IMR-90 (cell line): ENCODE measurements at regions not wholly inside any gene's neighbourhood (a gene's known extent, or its start where the extent isn't known, plus 50 kb on each side); places are given as distances from the start of the nearest gene placed in this dataset.
A peak's percentile ranks its signal among the peaks of the same experiment; 100 is the strongest.

Experiments
- ATAC-seq: fragments of 200-7000 bp; cut with Tn5 transposase; 2 replicates; pipeline ENCODE4 v1.9.1; 2020; ENCODE audit warnings: low read depth, mild to moderate bottlenecking, moderate library complexity
- BruUV-seq: library from RNA; stranded (reverse); fragments of 400-500 nt; replicated peaks from 2 replicates; lab custom pipeline; 2021; lab: Mats Ljungman, UMichigan
- CTCF ChIA-PET: fragments of 300-600 bp; formaldehyde crosslinking; extraction: SDS; loops from one replicate; lab custom pipeline; 2021; ENCODE audit warnings: antibody characterized with exemption; lab: Yijun Ruan, JAX
- POLR2A ChIA-PET: fragments of 300-600 bp; sonication (Branson Sonifier 250); formaldehyde crosslinking; loops from one replicate; lab custom pipeline; 2022; ENCODE audit warnings: antibody characterized with exemption; ENCODE audit not compliant: unreplicated experiment; lab: Charles Lee
- DNase-seq: peaks from one replicate; pipeline ENCODE4 v3.0.0; 2013
- H2AFZ ChIP-seq: replicated peaks from 2 replicates; pipeline ENCODE3; 2013; ENCODE audit warnings: low read length, mild to moderate bottlenecking; ENCODE audit not compliant: poor library complexity
- H2AK5ac ChIP-seq: 2 replicates; pipeline ENCODE4 v1.6.1; 2013; ENCODE audit warnings: low read depth, low read length, inconsistent platforms
- H2AK9ac ChIP-seq: replicated peaks from 2 replicates; pipeline ENCODE3; 2013; ENCODE audit warnings: mild to moderate bottlenecking, low read depth, low read length, moderate library complexity; ENCODE audit not compliant: poor library complexity
- H2BK120ac ChIP-seq: 2 replicates; pipeline ENCODE4 v1.6.1; 2013; ENCODE audit warnings: low read depth, low read length, inconsistent platforms
- H2BK15ac ChIP-seq: 3 replicates; pipeline ENCODE4 v1.6.1; 2013; ENCODE audit warnings: low read depth, low read length, inconsistent platforms
- H2BK20ac ChIP-seq: 2 replicates; pipeline ENCODE4 v1.6.1; 2013; ENCODE audit warnings: low read depth, mild to moderate bottlenecking, inconsistent platforms, low read length, moderate library complexity
- H2BK5ac ChIP-seq: 2 replicates; pipeline ENCODE4 v1.6.1; 2013; ENCODE audit warnings: mild to moderate bottlenecking, low read depth, low read length, inconsistent platforms; ENCODE audit not compliant: poor library complexity, severe bottlenecking
- H3K14ac ChIP-seq: replicated peaks from 2 replicates; pipeline ENCODE4 v1.6.1; 2013; ENCODE audit warnings: low read depth, low read length, inconsistent platforms
- H3K18ac ChIP-seq: 2 replicates; pipeline ENCODE4 v1.6.1; 2013; ENCODE audit warnings: low read depth, low read length, control low read depth
- H3K23ac ChIP-seq: 2 replicates; pipeline ENCODE4 v1.6.1; 2013; ENCODE audit warnings: low read depth, low read length, inconsistent platforms
- H3K27ac ChIP-seq: 2 replicates; pipeline ENCODE4 v1.5.1; 2013; ENCODE audit warnings: mild to moderate bottlenecking, control low read depth, low read length; ENCODE audit not compliant: insufficient read depth
- H3K27me3 ChIP-seq: 2 replicates; pipeline ENCODE4 v1.6.1; 2013; ENCODE audit warnings: low read length; ENCODE audit not compliant: control insufficient read depth, insufficient read depth
- H3K36me3 ChIP-seq: 2 replicates; pipeline ENCODE4 v1.6.1; 2013; ENCODE audit warnings: low read length, mixed read lengths; ENCODE audit not compliant: control insufficient read depth, insufficient read depth
- H3K4ac ChIP-seq: 2 replicates; pipeline ENCODE4 v1.6.1; 2013; ENCODE audit warnings: low read depth, low read length, inconsistent platforms
- H3K4me1 ChIP-seq: 2 replicates; pipeline ENCODE4 v1.6.1; 2013; ENCODE audit warnings: low read length, mixed read lengths; ENCODE audit not compliant: control insufficient read depth, insufficient read depth
- H3K4me2 ChIP-seq: 2 replicates; pipeline ENCODE4 v1.6.1; 2013; ENCODE audit warnings: low read depth, mild to moderate bottlenecking, control low read depth, low read length, moderate library complexity
- H3K4me3 ChIP-seq: 2 replicates; pipeline ENCODE4 v1.5.1; 2013; ENCODE audit warnings: low read depth, mild to moderate bottlenecking, control low read depth, low read length, moderate library complexity; ENCODE audit not compliant: insufficient read depth
- H3K56ac ChIP-seq: 2 replicates; pipeline ENCODE4 v1.6.1; 2013; ENCODE audit warnings: low read length, inconsistent platforms; ENCODE audit not compliant: insufficient read depth; ENCODE audit errors: extremely low read depth
- H3K79me1 ChIP-seq, 2 experiments: 2 replicates each; pipeline ENCODE4 v1.6.1; 2013; ENCODE audit warnings: low read length in 2 of 2, inconsistent platforms in 1 of 2, low read depth in 1 of 2
- H3K9ac ChIP-seq: 2 replicates; pipeline ENCODE4 v1.6.1; 2013; ENCODE audit warnings: low read depth, low read length, control low read depth
- H3K9me1 ChIP-seq: 2 replicates; pipeline ENCODE4 v1.6.1; 2013; ENCODE audit warnings: low read length, inconsistent platforms; ENCODE audit not compliant: insufficient read depth
- H3K9me3 ChIP-seq: 2 replicates; pipeline ENCODE4 v1.6.1; 2013; ENCODE audit warnings: low read length; ENCODE audit not compliant: control insufficient read depth, insufficient read depth
- H4K20me1 ChIP-seq: 2 replicates; pipeline ENCODE4 v1.6.1; 2013; ENCODE audit warnings: low read length, inconsistent platforms; ENCODE audit not compliant: insufficient read depth
- H4K5ac ChIP-seq: 2 replicates; pipeline ENCODE4 v1.6.1; 2013; ENCODE audit warnings: mild to moderate bottlenecking, low read depth, low read length, control low read depth
- H4K8ac ChIP-seq, 2 experiments: 2 replicates each; pipeline ENCODE4 v1.6.1; 2013; ENCODE audit warnings: low read depth in 2 of 2, low read length in 2 of 2, control low read depth in 1 of 2, inconsistent platforms in 1 of 2
- H4K91ac ChIP-seq: 2 replicates; pipeline ENCODE4 v1.6.1; 2013; ENCODE audit warnings: low read depth, low read length, inconsistent platforms; ENCODE audit not compliant: insufficient read depth
- BHLHE40 ChIP-seq: fragments of 150-350 bp; IDR thresholded peaks from 2 replicates; pipeline ENCODE4 v1.6.1; 2016; ENCODE audit warnings: mild to moderate bottlenecking, low read depth, low read length
- CEBPB ChIP-seq: IDR thresholded peaks from 2 replicates; pipeline ENCODE4 v1.6.1; 2012; ENCODE audit warnings: low read depth, low read length, improper control_type of control experiment
- CHD1 ChIP-seq: IDR thresholded peaks from 2 replicates; pipeline ENCODE4 v1.6.1; 2012; ENCODE audit warnings: low read depth, low read length, improper control_type of control experiment
- FOS ChIP-seq: fragments of 150-350 bp; IDR thresholded peaks from 2 replicates; pipeline ENCODE4 v1.6.1; 2016; ENCODE audit warnings: low read depth, low read length
- MAZ ChIP-seq: IDR thresholded peaks from 2 replicates; pipeline ENCODE4 v1.6.1; 2012; ENCODE audit warnings: low read depth, mild to moderate bottlenecking, low read length, improper control_type of control experiment, moderate library complexity, borderline replicate concordance
- MXI1 ChIP-seq: IDR thresholded peaks from 2 replicates; pipeline ENCODE4 v1.6.1; 2012; ENCODE audit warnings: low read depth, mild to moderate bottlenecking, low read length, moderate library complexity, borderline replicate concordance
- NFE2L2 ChIP-seq: fragments of 150-350 bp; IDR thresholded peaks from 2 replicates; pipeline ENCODE4 v1.6.1; 2016; ENCODE audit warnings: low read depth, mild to moderate bottlenecking, low read length
- POLR2A ChIP-seq: IDR thresholded peaks from 2 replicates; pipeline ENCODE4 v1.6.1; 2012; ENCODE audit warnings: mild to moderate bottlenecking, low read depth, low read length
- RAD21 ChIP-seq: IDR thresholded peaks from 2 replicates; pipeline ENCODE4 v1.6.1; 2012; ENCODE audit warnings: low read length, improper control_type of control experiment
- RCOR1 ChIP-seq: IDR thresholded peaks from 2 replicates; pipeline ENCODE4 v1.6.1; 2012; ENCODE audit warnings: mild to moderate bottlenecking, low read length, improper control_type of control experiment; ENCODE audit not compliant: insufficient replicate concordance
- RFX5 ChIP-seq: IDR thresholded peaks from 2 replicates; pipeline ENCODE4 v1.8.0; 2012; ENCODE audit warnings: low read depth, mild to moderate bottlenecking, low read length, moderate library complexity
- SMC3 ChIP-seq: fragments of 150-350 bp; IDR thresholded peaks from 2 replicates; pipeline ENCODE4 v1.6.1; 2016; ENCODE audit warnings: low read depth, mild to moderate bottlenecking, antibody characterized with exemption, low read length, moderate library complexity
- WGBS, 2 experiments: methylation state at CpG; one replicate each; pipeline versions ENCODE4 v1.1.5 to v1.1.7; 2013; ENCODE audit warnings: missing lambda C conversion rate in 2 of 2; ENCODE audit not compliant: insufficient read length in 1 of 2; ENCODE audit errors: extremely low coverage in 2 of 2; 5-methylcytosine and 5-hydroxymethylcytosine counted together
- dilution Hi-C: fragments of 300-500 bp; cut with HindIII; formaldehyde crosslinking; loops from one replicate; pipeline ENCODE4 v1.14.3; 2018; ENCODE audit warnings: low sequenced_read_pairs; ENCODE audit not compliant: unreplicated experiment
- in situ Hi-C: fragments of 300-500 bp; cut with MboI; formaldehyde crosslinking; loops from 3 replicates; pipeline ENCODE4 v1.14.3; 2019; ENCODE audit warnings: low sequenced_read_pairs, inconsistent platforms, mixed read lengths
- intact Hi-C: fragments of 100-400 bp; cut with micrococcal nuclease; formaldehyde crosslinking; loops from 2 replicates; pipeline ENCODE4 v1.10.0; 2022
- TF ChIP-seq, protein P1 (sequence below): fragments of 150-350 bp; IDR thresholded peaks from 2 replicates; pipeline ENCODE4 v1.6.1; 2017; ENCODE audit warnings: mild to moderate bottlenecking, antibody characterized with exemption, low read length, low read depth
- TF ChIP-seq, protein P2 (sequence below): conservative IDR thresholded peaks from 2 replicates; pipeline ENCODE4 v1.5.1; 2012; ENCODE audit warnings: mild to moderate bottlenecking, low read depth, low read length, improper control_type of control experiment
- TF ChIP-seq, protein P3 (sequence below): fragments of 150-350 bp; IDR thresholded peaks from 2 replicates; pipeline ENCODE4 v1.6.1; 2016; ENCODE audit warnings: low read depth, mild to moderate bottlenecking, low read length, moderate library complexity, borderline replicate concordance

DNA sequence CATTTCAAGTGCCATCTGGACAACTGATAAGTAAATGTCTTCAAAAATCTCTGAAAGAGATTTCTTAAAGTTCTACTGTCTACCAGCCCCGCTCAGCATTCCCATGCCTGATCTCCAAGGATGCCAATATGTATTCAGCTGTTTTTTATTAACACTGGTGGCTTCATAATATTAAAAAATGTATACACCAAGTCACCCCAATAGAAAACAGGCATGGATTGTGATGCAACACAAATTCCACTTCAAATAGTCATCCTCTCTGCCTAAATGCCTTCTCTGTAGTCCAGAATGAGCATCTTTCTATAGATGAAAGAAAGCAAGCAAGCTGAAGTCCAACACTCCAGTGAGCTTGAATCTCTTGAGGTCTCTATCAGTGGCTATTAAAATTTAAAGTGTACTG, 152.2 kb upstream of the PPARGC1A start:
- in situ Hi-C loops: no loop called here
- no TSS peak for BruUV-seq
- H3K27ac ChIP-seq: peak overlapping the region; percentile 77; the same call in 1 of the 2 replicates
- peak overlapping the region in 1 of 2 experiments; percentile 80; a peak in 2 of 4 replicates for H4K8ac ChIP-seq
- peak overlapping the region; percentile 94 for H3K18ac ChIP-seq
- H3K9me3 ChIP-seq: no peaks in the 10 kb centered on the region
- peaks cover 8% of the 10 kb centered on the region for H3K4me1 ChIP-seq
- no peaks in the 10 kb centered on the region for H3K79me1 ChIP-seq
- no peak overlapping the region for H2AFZ ChIP-seq
- H2BK5ac ChIP-seq: peak overlapping the region; percentile 94
- TF ChIP-seq, protein P1, sequence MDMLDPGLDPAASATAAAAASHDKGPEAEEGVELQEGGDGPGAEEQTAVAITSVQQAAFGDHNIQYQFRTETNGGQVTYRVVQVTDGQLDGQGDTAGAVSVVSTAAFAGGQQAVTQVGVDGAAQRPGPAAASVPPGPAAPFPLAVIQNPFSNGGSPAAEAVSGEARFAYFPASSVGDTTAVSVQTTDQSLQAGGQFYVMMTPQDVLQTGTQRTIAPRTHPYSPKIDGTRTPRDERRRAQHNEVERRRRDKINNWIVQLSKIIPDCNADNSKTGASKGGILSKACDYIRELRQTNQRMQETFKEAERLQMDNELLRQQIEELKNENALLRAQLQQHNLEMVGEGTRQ: no peak
- TF ChIP-seq, protein P2, sequence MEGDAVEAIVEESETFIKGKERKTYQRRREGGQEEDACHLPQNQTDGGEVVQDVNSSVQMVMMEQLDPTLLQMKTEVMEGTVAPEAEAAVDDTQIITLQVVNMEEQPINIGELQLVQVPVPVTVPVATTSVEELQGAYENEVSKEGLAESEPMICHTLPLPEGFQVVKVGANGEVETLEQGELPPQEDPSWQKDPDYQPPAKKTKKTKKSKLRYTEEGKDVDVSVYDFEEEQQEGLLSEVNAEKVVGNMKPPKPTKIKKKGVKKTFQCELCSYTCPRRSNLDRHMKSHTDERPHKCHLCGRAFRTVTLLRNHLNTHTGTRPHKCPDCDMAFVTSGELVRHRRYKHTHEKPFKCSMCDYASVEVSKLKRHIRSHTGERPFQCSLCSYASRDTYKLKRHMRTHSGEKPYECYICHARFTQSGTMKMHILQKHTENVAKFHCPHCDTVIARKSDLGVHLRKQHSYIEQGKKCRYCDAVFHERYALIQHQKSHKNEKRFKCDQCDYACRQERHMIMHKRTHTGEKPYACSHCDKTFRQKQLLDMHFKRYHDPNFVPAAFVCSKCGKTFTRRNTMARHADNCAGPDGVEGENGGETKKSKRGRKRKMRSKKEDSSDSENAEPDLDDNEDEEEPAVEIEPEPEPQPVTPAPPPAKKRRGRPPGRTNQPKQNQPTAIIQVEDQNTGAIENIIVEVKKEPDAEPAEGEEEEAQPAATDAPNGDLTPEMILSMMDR: no peak
- TF ChIP-seq MAZ (no peak), FOS (peak; percentile 80), CHD1 (no peak), POLR2A (no peak), NFE2L2 (no peak), MXI1 (no peak), RAD21 (no peak), RFX5 (no peak), RCOR1 (no peak), BHLHE40 (no peak), SMC3 (no peak), CEBPB (peak; percentile 97)
- TF ChIP-seq, protein P3, sequence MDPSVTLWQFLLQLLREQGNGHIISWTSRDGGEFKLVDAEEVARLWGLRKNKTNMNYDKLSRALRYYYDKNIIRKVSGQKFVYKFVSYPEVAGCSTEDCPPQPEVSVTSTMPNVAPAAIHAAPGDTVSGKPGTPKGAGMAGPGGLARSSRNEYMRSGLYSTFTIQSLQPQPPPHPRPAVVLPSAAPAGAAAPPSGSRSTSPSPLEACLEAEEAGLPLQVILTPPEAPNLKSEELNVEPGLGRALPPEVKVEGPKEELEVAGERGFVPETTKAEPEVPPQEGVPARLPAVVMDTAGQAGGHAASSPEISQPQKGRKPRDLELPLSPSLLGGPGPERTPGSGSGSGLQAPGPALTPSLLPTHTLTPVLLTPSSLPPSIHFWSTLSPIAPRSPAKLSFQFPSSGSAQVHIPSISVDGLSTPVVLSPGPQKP: no peak
- H2BK20ac ChIP-seq: peak overlapping the region; percentile 91
- H3K4ac ChIP-seq: peak overlapping the region; percentile 78
- dilution Hi-C loops: no loop called here
- H2AK9ac ChIP-seq: no peak overlapping the region
- peak overlapping the region; percentile 75; the same call in 1 of the 2 replicates for H3K23ac ChIP-seq
- no peak overlapping the region for H3K4me2 ChIP-seq
- ChIA-PET POLR2A (interaction anchor here (0.8 kb wide), 1 partner anchor 152 kb away, joined by 3 read pairs; the partner anchor contains the start of gene PPARGC1A), CTCF (interaction anchor here (1.3 kb wide), 2 partner anchors 10 to 62 kb away, joined by 3 to 4 read pairs; no protein-coding TSS in a partner anchor)
- DNase-seq (peak; percentile 97), ATAC-seq (peak; percentile 93)
- H2BK15ac ChIP-seq: peak overlapping the region; percentile 75; the same call in 1 of the 3 replicates
- H3K9me1 ChIP-seq: peaks cover 4% of the 10 kb centered on the region; the same call in 1 of the 2 replicates
- peak overlapping the region; percentile 93 for H2BK120ac ChIP-seq
- H3K4me3 ChIP-seq: no peak overlapping the region
- intact Hi-C loops: loop anchor here (2.0 kb wide), 1 partner anchor 63 kb away; no protein-coding TSS in a partner anchor
- no peaks in the 10 kb centered on the region for H3K36me3 ChIP-seq
- no peak overlapping the region for H3K56ac ChIP-seq
- H4K20me1 ChIP-seq: no peaks in the 10 kb centered on the region
- no peaks in the 10 kb centered on the region for H3K27me3 ChIP-seq
- peak overlapping the region; percentile 65; the same call in 1 of the 2 replicates for H3K14ac ChIP-seq
- H4K91ac ChIP-seq: peak overlapping the region; percentile 65; the same call in 1 of the 2 replicates
- no peak overlapping the region for H4K5ac ChIP-seq
- no CpG with 5 or more reads among the region's 1 CpG for WGBS, 2 experiments
- H3K9ac ChIP-seq: no peak overlapping the region
- 0 out of 2 replicates have a peak overlapping the region, but pooled peaks have one; percentile 83 for H2AK5ac ChIP-seq
